Skin epidermis (tissue), 12 donors: ENCODE measurements at regions not wholly inside any gene's neighbourhood (a gene's known extent, or its start where the extent isn't known, plus 50 kb on each side); places are given as distances from the start of the nearest gene placed in this dataset.
"Not testable (repeated sequence)": the region's sequence is repeated elsewhere in the genome, so short reads cannot be mapped to it uniquely, and the experiment has no call there.

Experiments
- H3K27ac ChIP-seq, 21 experiments: fragments of 200-600 bp; sonication (generic) in 11 of 21; one replicate each; pipeline ENCODE4 v1.5.0; 2020; ENCODE audit warnings: mild to moderate bottlenecking in 3 of 21, inconsistent platforms in 2 of 21, moderate library complexity in 2 of 21
- H3K4me3 ChIP-seq, 7 experiments: fragments of 200-600 bp; sonication (generic) in 2 of 7; one replicate each; pipeline ENCODE4 v1.5.0; 2020; ENCODE audit warnings: inconsistent platforms in 2 of 7, mild to moderate bottlenecking in 2 of 7, moderate library complexity in 1 of 7

GRCh38 chr12:28766398-28766797, 382.7 kb upstream of the FAR2 start:
- Histone ChIP-seq H3K4me3 (no peak overlapping the region), H3K27ac (no peak overlapping the region)

GRCh38 chr12:28767836-28768348, 381.2 kb upstream of the FAR2 start:
- Histone ChIP-seq H3K4me3 (no peak overlapping the region), H3K27ac (no peak overlapping the region)

GRCh38 chr12:28770322-28770721, 378.8 kb upstream of the FAR2 start:
- Histone ChIP-seq H3K4me3 (no peak overlapping the region), H3K27ac (peak overlapping the region in 1 of 21 experiments; percentile 28)

- H3K27ac ChIP-seq = no peak overlapping the region
- no peak overlapping the region for H3K4me3 ChIP-seq
Observed at GRCh38 chr12:28771968-28772367, 377.1 kb upstream of the FAR2 start.

GRCh38 chr12:28775556-28775955, 373.5 kb upstream of the FAR2 start:
- Histone ChIP-seq H3K4me3 (no peak overlapping the region), H3K27ac (no peak overlapping the region)

- H3K27ac ChIP-seq = no peak overlapping the region
- H3K4me3 ChIP-seq = no peak overlapping the region
Observed at GRCh38 chr12:28776220-28776619, 372.9 kb upstream of the FAR2 start.

GRCh38 chr12:28776913-28777422, 372.1 kb upstream of the FAR2 start:
- Histone ChIP-seq H3K4me3 (no peak overlapping the region), H3K27ac (no peak overlapping the region)

GRCh38 chr12:28777603-28778365, 371.3 kb upstream of the FAR2 start:
- no peak overlapping the region for H3K4me3 ChIP-seq
- no peak overlapping the region for H3K27ac ChIP-seq

GRCh38 chr12:28780096-28780495, 369.0 kb upstream of the FAR2 start:
- Histone ChIP-seq H3K27ac (no peak overlapping the region), H3K4me3 (no peak overlapping the region)

GRCh38 chr12:28780960-28781359, 368.1 kb upstream of the FAR2 start:
- H3K4me3 ChIP-seq = no peak overlapping the region
- H3K27ac ChIP-seq = no peak overlapping the region

- no peak overlapping the region for H3K27ac ChIP-seq
- H3K4me3 ChIP-seq = no peak overlapping the region
Observed at GRCh38 chr12:28781671-28782652, 367.1 kb upstream of the FAR2 start.

GRCh38 chr12:28782812-28783211, 366.3 kb upstream of the FAR2 start:
- Histone ChIP-seq H3K27ac (no peak overlapping the region), H3K4me3 (no peak overlapping the region)

- H3K27ac ChIP-seq = no peak overlapping the region
- no peak overlapping the region for H3K4me3 ChIP-seq
Observed at GRCh38 chr12:28787151-28787550, 361.9 kb upstream of the FAR2 start.

- H3K4me3 ChIP-seq, H3K27ac ChIP-seq: not testable (repeated sequence)
Observed at GRCh38 chr12:28788256-28788655, 360.8 kb upstream of the FAR2 start.

GRCh38 chr12:28793581-28794151, 355.4 kb upstream of the FAR2 start:
- no peak overlapping the region for H3K27ac ChIP-seq
- no peak overlapping the region for H3K4me3 ChIP-seq

- H3K4me3 ChIP-seq = no peak overlapping the region
- no peak overlapping the region for H3K27ac ChIP-seq
Observed at GRCh38 chr12:28794211-28794610, 354.9 kb upstream of the FAR2 start.

GRCh38 chr12:28794786-28795185, 354.3 kb upstream of the FAR2 start:
- Histone ChIP-seq H3K4me3 (no peak overlapping the region), H3K27ac (no peak overlapping the region)

- no peak overlapping the region for H3K4me3 ChIP-seq
- no peak overlapping the region for H3K27ac ChIP-seq
Observed at GRCh38 chr12:28795311-28795710, 353.8 kb upstream of the FAR2 start.

- Histone ChIP-seq H3K27ac (no peak overlapping the region), H3K4me3 (no peak overlapping the region)
Observed at GRCh38 chr12:28799348-28799747, 349.7 kb upstream of the FAR2 start.

- Histone ChIP-seq H3K4me3 (no peak overlapping the region), H3K27ac (no peak overlapping the region)
Observed at GRCh38 chr12:28800129-28800528, 348.9 kb upstream of the FAR2 start.
